Fibroblast of pulmonary artery (primary cell): ENCODE measurements at regions not wholly inside any gene's neighbourhood (a gene's known extent, or its start where the extent isn't known, plus 50 kb on each side); places are given as distances from the start of the nearest gene placed in this dataset.

Experiments
- DNase-seq: peaks from one replicate; pipeline ENCODE4 v3.0.0-alpha.2; 2010; ENCODE audit warnings: low read depth
- H3K4me3 ChIP-seq: replicated peaks from 2 replicates; pipeline ENCODE4 v1.5.1; 2011; ENCODE audit warnings: low read depth, mild to moderate bottlenecking, control low read depth, low read length, moderate library complexity
- TF ChIP-seq, protein P1 (sequence below): IDR thresholded peaks from 2 replicates; pipeline ENCODE4 v1.5.1; 2011; ENCODE audit warnings: mild to moderate bottlenecking, control low read depth, low read length, inconsistent platforms; ENCODE audit errors: missing control alignments

DNA sequence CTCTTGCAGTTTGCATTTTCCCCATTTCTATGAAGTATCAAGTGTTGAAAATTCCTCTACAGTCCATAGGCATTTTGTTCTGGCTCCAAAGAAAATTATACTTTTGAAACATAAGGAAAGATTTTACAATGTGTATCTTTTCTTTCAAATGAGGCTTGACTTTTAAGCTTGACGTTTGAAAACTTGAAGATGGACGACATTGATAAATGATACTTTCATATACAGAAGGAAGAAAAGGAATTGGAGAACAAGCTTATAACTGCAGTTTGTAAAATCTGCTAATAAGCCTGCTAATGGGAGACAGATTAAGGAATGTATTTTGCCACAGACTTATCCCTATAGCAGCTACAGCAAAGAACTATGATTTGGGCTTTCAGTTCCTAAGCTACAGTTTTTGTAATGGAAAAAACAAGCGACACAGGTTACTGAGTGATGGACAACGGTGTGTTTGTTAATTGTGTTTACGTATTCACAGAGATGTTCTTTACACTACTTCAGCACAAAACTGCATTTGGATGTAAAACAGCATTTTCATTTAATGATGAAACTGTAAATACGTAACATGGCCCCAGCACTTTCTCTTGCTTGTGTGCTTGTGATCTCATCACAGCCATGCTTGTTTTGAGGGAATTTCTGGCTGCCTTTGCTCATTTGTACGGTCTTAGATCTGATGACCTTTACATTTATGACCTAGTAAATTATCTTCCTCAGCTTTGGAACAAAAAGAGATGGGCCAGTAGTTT is 83.2 kb upstream of the FAT1 start:
- DNase-seq = no peak
- TF ChIP-seq, protein P1, sequence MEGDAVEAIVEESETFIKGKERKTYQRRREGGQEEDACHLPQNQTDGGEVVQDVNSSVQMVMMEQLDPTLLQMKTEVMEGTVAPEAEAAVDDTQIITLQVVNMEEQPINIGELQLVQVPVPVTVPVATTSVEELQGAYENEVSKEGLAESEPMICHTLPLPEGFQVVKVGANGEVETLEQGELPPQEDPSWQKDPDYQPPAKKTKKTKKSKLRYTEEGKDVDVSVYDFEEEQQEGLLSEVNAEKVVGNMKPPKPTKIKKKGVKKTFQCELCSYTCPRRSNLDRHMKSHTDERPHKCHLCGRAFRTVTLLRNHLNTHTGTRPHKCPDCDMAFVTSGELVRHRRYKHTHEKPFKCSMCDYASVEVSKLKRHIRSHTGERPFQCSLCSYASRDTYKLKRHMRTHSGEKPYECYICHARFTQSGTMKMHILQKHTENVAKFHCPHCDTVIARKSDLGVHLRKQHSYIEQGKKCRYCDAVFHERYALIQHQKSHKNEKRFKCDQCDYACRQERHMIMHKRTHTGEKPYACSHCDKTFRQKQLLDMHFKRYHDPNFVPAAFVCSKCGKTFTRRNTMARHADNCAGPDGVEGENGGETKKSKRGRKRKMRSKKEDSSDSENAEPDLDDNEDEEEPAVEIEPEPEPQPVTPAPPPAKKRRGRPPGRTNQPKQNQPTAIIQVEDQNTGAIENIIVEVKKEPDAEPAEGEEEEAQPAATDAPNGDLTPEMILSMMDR = no peak
- no peak overlapping the region for H3K4me3 ChIP-seq

DNA sequence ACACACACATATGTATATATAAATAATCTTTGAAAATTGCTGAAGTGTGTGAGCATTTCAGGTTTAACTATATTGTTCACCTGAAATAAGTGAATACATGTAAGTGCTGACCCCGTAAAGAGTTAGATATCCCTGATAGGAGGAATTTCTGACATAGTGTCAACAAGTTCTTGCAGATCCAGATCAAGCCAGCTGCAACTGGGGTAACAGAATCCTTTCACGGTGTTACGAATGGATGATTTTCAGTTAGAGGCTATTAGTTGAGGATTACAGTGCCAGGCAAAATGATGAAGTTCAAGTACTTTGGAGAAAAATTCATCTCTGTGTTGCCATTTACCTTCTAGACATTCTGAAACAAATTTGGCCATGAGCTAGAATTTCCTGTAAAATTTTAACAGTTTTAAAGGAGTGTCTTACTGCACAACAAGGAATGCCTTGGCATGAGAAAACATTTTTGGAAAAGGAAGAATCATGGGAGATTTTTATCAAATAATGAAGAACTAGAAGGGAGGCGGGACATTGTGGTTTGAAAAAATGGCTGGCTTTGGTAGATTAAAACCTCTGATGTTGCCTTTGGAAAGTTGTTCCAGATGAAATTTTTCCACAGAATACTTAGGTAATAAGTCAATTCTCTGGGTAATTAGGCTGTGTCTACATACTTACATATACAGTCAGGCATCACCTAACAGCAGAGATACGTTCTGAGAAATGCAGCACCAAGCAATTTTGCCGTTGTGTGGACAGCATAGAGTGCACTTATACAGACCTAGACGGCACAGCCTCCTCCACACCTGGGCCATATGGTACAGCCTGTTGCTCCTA is 84.4 kb upstream of the FAT1 start:
- no peak for DNase-seq
- H3K4me3 ChIP-seq = no peak overlapping the region
- TF ChIP-seq, protein P1 = no peak

DNA sequence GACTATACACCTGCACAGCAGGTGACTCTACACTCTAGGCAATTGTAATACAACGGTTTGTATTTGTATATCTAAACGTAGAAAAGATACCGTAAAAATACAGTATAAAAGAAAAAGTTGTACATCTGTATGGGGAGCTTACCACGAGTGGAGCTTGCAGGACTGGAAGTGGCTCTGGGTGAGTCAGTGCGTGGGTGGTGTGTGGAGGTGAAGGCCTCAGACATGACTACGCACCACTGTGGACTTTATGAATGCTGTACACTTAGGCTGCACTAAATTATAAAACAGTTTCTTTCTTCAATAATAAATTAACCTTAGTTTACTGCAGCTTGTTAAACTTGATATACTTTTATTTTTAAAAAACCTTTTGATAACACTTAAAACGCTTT is 85.0 kb upstream of the FAT1 start:
- DNase-seq = peak; percentile 73
- H3K4me3 ChIP-seq = no peak overlapping the region
- TF ChIP-seq, protein P1 = no peak

DNA sequence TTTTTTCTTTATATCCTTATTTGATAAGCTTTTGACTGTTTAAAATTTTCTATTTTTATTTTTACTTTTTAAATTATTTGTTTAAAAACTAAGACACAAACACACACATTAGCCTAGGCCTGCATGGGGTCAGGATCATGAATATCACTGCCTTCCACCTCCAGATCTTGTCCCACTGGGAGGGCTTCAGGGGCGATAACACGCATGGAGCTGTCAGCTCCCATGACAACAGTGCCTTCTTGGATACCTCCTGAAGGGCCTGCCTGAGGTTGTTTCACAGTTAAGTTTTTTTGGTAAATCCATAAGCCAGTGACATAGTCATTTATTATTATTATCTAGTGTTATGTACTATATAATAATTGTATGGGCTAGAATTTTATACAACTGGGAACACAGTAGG is 85.4 kb upstream of the FAT1 start:
- H3K4me3 ChIP-seq = no peak overlapping the region
- TF ChIP-seq, protein P1 = no peak

DNA sequence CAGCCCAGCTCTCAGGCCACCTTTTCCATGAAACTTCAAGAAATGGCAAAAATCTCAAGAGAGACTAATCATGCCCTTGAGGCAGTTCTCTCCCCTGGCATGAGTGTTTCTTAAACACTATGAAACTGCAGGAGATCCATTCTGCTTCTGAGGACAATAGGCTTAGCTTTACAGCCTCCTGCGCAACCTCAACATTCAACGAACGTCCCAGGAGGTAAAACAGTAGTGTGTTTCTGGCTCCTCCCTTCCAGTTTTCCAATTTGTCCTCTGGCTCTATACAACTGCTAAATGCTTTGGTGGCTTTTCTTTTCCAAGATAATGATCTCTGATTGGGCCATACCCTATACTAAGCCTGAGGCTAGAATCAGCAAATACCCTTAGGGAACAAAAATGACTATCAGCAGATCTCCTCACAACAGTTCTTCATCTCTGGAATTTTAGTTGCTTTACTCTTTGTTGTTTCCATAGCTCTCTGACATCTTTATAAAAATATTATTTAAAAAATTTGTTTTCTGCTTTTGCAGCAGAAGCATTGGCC is 87.0 kb upstream of the FAT1 start:
- TF ChIP-seq, protein P1 = no peak
- no peak overlapping the region for H3K4me3 ChIP-seq
- no peak for DNase-seq

More for the DNA sequence above, 85.4 kb upstream of the FAT1 start:
- no peak for DNase-seq

DNA sequence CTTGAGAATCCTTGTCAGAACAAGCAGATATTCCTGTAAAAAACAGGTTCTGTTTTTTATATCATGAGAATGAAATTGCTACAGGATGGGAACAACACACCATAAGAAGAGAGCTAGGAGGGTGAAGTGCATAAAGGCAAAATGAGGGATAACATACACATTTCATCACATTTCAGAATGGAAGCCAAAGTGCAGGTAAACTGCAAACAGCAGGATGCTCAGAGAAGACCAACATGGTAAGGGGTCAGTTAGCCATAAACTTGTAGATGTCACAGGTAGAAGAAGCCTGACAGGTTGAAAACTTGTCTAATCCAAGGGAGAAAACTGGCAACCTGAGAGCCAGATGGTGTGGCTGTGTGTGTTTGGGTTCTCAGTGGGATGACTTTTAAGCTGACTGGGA is 88.9 kb upstream of the FAT1 start:
- H3K4me3 ChIP-seq = no peak overlapping the region
- TF ChIP-seq, protein P1 = no peak
- DNase-seq = no peak
